ENCODE measurements at regions not wholly inside any gene's neighbourhood (a gene's known extent, or its start where the extent isn't known, plus 50 kb on each side); places are given as distances from the start of the nearest gene placed in this dataset.

DNA sequence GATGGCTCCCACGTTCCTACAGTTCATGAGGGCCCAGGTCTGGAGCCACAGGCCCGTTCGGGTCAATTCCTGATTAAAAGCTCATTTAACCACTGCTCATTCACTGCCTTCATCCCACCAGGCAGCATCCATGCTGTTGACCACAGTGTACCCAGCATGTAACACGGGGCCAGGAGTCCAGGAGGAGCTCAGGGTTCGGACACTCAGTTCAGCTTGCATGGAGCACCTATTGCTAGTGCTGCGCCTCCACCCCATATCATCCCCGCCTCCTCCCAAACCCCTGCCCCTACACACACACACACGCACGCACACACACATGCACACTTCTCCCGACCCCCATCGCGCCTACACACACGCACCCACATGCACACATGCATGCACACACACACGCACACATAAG lies 72.9 kb upstream of the SNTG2 start:
- no peak for TF ChIP-seq CTCF (IDR thresholded peaks at IDR 0.05)
- TF ChIP-seq POLR2A (IDR thresholded peaks at IDR 0.05), result no peak
